NCI-H2107 treated with DMSO at 0.1 percent for 48 hours (cell line): ENCODE measurements at regions not wholly inside any gene's neighbourhood (a gene's known extent, or its start where the extent isn't known, plus 50 kb on each side); places are given as distances from the start of the nearest gene placed in this dataset.
A peak's percentile ranks its signal among the peaks of the same experiment; 100 is the strongest.

ENCODE experiments used
- DNase-seq: peaks from one replicate; lab custom pipeline; 2025; ENCODE audit not compliant: unreplicated experiment; lab: John Stamatoyannopoulos, UW

DNA sequence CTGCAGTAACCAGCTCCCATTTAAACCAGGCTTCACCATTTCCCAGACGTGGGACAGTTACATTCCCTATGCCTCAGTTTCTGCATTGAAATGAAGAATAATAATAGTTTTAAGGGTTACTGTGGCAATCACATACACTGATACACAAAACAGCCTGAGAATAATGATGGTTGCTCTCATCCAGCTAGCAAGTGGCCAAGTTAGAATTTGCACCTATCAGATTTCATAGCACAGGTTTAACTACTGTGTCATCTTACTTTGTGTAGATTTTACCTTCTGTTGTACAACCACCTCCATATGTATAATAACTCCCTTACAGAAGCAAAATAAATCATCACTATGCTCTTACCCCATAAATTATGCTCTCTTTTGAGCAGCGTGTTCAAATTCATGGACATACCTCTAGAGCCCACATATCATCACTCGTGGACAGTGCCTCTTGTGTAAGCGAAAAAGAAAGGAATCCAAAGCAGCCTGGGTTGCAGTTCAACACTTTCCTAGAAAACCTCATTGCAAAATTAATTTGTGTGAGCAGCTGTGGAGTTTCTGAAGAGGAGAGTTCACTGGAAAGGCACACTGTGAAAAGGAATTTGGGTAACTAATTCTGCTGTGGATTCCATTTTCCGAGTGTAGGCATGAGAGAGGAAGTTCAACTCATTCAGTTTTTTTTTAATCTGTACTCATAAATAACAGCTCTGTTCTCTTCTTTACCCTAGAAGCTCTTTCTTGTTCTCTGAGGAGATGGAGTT is 492.5 kb downstream of the ARL4A start:
- peak; percentile 17 for DNase-seq

DNA sequence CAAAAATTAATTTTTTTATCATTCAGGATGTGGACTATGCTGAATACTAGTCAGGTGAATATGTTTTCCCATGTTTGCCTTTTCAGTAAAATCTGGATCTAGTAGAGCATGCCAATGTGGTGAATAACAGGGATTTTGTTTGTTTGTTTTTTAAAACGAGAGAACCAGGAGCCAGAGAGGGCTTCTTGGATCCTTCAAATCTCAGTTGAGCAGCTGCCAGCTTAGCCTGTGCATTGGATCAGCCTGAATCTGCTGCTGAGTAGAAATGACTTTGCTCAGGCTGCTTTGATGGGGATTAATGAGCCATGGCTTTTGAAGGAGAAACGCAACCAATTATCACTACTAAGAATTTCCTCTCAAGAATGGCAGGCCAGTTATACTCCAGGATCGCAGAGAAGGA is 493.8 kb downstream of the ARL4A start:
- peak; percentile 41 for DNase-seq

DNA sequence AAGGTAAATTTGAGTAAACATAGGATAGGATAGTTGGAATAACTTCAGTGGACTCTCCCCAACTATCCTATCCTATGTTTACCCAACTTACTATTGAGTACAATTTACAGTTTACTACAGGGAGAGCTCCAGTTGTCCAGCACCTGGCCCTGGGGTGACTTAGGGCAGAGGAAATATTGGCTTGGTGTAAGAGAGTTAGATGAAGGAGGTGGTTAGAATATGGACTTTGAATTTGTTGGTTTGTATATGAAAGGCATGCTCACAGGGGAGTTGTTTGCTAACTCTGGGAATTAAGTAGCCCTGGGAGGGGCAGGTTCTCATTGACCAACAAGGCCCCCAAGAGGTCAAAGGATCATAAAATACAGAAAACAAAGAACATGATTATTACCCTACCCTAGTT is 497.7 kb downstream of the ARL4A start:
- no peak for DNase-seq

DNA sequence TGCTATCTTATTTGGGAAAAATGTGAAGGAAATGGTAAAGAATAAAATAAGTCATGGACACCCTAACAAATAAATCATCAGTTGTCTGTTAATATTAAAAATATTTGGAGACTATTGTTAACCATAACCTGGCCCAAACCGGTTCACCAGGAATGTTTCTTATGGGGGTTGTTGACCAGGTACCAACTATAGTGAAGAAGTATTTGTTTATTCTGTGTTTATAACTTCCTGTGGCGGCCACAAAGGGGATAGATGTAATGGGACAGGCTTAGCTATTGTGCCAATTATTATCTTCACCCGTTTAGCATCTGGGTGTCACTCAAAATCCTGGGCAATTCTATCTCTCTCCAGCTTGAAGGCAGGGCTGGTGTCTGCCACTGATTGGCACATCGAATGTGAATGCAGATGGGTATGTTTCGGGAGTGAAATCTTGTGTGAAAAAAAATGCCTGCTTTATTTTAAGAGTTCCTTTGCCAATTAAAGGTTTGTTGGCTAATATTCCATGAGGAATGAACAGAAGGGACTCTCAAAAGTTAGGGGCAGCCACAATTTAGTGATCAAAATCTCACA is 500.9 kb downstream of the ARL4A start:
- no peak for DNase-seq

DNA sequence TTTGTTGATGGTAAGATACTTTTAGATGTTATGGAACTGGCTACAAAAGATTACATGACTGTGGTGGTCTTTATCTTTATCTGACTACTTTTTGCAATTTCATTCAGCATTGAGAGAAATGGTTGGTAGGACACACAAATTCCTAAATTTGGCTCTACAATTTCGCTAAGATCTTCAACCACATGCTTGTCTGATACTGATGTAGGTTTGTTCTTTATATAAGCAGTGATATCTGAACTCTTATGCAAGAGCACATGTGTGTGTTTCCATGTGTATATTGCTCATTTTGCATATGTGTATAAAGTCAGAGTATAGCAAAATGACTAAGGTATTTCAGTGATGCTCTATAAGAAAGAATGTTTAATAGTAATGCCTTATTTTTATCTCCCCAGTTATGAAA is 501.5 kb downstream of the ARL4A start:
- DNase-seq: no peak

DNA sequence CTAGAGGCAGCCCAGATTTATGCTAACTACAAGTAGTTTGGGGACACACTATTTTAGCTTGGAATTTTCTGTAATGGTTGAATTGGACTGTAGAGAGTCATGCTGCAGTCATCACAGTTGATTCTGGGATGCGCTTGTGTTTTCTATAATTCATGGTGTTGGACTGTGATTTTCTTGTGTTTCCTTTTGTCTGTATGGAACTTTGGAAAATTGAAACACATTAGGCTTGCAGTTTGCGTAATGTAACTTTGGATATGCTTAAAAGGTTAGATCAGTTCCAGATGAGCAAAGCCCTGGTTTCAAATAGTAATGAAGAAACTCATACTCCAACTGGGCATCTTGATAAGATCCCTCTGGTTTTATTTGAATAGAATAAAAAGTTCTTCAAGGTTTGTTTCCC is 502.2 kb downstream of the ARL4A start:
- no peak for DNase-seq

DNA sequence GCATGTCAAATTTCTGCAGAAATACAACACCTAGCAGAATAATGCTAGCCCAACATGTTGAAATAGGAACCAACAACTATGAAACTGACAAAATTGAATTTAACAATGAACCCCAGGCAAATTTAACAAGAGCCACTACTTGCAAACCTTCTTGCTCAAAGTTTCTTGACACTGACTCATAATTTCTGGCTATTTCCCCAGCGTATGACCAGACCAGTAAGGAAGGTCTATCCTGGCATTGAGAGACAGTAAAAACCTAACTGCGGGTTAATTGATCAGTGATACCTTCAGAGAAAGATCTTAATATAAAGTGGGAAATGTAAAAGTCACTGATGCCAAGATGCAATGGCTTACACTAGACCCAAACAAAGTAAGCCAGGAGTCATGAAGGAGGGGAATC is 510.1 kb downstream of the ARL4A start:
- DNase-seq: no peak

DNA sequence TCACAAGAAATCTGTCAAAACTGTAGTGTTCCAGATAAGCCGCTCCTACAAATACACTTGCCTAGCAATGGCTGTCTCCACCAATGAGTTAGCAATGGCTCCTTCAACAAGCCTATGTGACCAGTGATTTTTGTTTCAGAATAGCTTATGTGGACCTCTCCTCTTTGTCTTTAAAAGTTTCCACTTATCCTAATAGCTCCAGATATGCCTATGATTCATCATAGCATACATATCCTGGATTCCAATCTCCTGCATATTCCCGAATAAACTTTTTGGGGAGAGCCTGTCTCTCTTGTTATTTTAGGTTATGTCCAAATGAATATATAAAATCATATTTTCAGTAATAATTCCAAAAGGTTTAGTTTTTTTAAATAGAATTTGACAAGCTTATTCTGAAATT is 510.6 kb downstream of the ARL4A start:
- no peak for DNase-seq

DNA sequence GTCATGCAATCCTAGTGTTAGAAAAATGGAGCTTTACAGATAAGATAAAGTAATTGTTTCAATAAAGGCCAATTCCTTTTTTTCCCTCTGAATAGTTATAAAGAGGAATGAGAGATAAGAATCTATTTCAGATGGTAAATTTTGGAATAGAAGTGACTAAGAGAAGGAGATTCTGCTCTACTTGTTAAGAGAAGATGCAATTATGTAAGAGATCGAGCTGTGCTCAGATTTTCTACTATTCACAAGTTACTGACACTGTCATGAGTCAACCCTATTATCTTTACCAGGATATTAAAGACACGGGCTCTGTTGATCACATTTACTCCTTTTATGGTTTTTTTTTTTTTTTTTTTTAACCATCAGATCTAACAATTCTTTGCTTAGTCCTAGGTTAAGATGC is 511.3 kb downstream of the ARL4A start:
- no peak for DNase-seq

DNA sequence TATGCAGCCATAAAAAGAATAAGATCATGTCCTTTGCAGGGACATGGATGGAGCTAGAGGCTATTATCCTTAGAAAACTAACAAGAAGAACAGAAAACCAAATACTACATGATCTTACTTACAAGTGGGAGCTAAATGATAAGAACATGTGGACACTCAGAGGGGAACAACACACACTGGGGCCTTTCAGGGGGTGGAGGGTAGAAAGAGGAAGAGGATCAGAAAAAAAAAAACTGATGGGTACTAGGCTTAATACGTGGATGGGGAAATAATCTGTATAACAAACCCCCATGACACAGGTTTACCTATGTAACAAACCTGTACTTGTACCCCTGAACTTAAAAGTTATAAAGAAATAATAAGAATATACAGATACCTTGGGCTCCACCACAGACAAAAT is 514.2 kb downstream of the ARL4A start:
- no peak for DNase-seq

DNA sequence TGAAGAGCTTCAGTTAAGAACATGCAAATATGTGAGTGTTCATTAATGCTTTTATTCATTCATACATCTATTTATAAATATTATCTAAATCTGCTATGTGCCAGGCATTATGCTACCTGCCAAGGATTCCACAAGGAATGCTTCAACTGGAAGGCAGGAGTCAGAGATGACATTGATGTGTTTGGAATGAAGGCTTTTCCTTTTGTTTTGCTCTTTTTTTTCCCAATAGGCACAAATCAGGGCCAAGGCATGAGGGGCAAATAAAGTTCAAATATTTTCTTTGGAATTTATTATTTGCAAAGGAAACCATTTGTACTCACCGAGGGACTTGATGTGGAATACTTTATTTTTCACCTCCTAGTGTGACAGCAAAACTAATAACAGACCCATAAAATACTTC is 530.3 kb downstream of the ARL4A start:
- DNase-seq: no peak

DNA sequence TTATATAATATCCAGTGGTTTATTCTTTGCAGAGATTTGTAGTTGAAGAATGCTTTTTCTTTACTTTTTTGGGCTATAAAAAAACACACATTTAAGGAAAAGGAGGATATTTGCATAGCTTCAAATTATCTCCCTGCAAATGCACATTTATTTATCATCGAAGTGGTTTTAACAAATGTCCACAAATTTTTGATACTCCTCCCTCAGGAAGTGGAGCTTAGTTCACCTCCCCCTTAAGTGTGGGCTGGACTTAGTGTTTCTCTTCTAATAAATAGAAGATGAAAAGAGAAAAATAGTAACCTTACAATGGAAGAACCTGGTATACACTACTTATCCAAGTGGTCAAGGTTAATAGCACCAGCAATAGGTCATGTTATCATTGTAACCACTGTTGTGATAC is 537.6 kb downstream of the ARL4A start:
- DNase-seq: no peak

DNA sequence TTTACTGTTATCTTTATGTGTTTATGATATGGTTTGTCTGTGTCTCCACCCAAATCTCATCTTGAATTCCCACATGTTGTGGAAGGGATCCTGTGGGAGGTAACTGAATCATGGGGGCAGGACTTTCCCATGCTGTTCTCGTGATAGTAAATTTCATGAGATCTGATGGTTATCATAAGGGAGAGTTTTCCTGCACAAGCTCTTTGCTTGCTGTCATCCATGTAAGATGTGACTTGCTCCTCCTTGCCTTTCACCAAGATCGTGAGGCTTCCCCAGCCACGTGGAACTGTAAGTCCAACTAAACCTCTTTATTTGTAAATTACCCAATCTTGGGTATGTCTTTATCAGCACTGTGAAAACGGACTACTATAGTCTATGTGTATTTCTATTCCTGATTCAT is 539.0 kb downstream of the ARL4A start:
- no peak for DNase-seq

DNA sequence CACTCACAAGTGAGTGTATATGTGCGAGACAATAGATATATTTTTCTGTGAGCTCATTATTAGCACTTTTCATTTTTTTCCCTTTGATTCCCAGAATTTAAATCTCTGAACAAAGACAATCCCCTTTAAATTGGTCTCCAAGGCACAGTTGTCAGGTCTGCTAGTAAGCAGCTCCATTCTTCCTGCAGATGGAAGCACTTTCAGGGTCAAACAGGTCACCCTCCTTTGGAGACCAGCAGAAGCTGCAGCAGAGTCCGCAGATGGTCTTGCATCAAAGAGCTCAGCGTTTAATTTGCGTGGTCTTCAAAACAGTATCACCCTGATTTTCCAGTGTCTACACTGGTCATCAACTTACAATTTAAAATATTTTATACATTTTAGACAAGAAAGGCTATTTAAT is 543.8 kb downstream of the ARL4A start:
- DNase-seq: no peak

DNA sequence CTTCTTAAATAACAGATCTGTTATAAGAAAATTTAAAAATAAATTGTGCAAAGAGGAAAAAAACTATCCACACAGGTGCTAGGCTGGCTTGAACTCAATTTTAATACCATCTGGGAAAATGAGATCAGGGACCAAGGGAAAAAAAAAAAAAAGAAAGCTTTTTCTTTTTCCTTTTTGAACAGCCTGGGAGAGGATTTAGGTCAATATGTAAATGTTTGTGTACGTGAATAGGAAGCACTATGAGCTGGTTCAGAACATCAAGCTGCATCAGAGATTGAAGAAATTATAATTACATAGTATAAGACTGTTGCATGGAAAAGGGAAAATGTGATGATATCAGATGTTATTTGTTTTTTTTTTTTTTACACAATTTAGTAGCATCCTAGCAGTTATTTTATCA is 548.0 kb downstream of the ARL4A start:
- no peak for DNase-seq

DNA sequence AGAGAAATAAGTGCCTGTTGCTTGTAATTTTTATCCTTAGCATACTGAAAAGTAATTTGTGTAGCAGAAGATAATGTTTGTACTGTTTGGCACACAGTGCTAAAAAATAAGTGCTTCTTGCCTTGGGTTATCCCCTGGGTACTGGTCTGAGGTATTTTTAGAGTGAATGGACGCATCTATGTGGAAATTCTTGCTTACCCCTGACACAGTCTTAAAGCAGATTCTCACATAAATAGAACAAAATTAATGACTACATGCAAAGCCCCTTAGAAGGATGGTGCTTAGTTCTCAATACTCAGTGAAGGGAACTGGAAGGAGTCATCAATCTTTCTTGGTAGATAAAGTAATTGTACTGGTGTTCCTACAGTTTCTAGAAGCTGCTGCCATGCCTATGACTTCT is 548.6 kb downstream of the ARL4A start:
- no peak for DNase-seq

DNA sequence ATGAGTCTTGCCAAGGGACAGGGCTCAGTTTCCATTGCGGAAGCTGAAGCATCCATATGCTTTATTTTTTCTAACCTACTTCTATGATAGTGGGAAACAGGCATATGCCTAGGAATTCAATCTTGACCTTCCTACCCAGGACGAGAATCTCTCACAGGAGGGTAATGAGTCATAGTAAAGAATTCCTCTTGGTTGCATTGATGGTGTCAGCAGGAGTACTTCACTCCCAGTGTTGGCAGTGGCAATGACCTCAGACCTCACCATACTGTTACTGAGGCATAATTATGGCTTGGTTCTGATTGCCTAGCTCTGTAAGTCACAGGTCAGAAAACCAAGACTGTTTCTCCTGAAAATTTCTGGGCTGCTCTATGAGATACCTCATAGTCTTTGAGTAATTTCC is 552.9 kb downstream of the ARL4A start:
- no peak for DNase-seq

DNA sequence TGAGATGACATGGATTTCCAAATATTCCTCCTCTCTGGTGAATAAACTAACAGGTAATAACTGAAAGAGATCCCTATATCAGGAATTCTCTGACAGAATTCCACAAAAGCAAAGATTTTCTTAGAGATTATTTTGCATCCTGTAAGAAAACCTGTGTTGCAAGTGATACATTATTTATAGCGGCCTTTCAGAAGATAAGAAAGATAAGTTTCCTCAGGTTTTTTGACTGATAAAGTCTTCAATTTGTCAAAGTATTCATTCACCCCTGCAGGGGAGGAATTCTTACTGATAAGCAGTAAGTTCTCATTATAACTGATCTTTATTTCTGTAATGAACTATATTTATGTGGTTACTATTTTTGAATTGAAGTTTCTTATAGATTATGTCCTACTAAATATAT is 554.0 kb downstream of the ARL4A start:
- no peak for DNase-seq

DNA sequence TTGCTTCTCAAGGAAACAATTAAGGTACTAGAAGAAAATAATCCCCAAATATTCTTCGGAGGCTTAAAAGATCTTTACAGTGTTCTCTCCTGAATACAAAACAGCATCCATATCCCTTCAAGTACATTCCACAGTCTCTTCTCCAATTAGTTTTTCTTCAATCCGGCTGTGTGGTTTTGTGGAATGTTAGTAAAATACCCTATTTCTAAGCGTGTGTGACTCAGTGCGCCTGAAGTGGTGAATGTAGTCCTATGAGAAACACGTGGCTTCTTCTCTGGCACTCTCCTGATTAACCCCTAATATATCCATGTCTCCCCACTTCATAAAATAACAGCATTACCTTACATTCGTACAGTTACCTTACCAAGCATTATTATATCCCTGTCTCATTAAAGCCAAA is 570.2 kb downstream of the ARL4A start:
- no peak for DNase-seq

DNA sequence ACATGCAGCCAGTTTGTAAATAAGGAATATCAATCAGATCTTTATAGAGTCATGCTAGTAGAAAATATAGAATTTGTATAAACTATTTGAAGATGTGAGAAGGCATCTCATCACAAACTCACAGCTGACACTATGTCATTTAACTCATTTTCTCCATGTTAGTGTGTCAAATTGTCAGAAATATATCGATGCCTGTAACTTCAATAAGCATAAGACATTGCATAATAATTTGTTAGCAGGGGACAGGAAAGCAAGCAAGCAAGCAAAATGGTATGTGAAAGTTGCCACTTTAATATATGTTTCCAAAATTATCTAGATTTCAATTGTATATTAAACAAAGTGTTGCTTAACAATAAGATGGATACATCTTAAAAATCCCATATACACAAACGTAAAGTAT is 571.0 kb downstream of the ARL4A start:
- DNase-seq: no peak

DNA sequence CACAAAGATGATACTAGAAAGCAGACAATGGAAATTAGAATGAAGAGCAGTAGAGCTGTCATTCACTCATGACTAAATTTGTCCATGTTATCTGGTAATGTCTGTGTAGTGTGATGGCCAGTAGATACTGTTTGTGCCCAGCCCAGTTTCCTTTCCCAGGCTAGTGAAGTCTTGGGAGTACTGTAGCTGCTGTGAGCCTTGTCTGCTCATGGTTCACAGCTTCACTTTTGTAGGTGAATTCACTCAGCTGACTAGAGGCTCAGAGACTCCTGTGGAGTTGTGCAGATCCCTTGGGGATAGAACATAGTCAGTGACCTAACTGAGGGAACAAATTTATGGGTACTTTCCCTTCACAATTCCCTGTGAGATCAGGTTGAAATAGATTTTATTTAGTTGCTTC is 572.5 kb downstream of the ARL4A start:
- no peak for DNase-seq

DNA sequence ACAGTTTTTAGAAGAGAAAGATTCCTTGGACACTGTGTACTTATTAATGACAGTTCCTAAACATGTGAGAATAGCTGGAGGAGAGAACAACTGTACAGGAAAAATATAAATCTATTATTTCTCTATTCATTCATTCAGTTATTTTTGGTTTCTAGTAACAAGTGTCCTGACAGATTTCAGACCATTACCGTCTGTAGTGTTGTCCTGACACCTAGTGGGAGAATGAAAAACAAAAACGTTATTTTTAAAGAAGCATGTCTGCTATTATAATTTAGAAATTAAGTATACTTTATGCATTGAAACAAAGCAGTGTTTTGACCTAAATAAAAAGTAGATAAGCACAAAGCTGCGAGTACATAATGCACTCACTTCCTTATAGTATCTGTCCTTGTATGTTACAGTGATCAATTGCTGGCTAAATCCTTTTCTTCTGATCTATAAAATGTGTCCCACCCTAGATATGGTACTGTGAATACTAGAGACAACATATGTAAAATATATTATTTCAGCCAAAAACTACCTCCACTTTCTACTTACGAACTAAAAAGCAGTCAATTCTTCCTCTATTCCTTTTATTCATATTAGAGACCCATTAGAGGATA is 575.6 kb downstream of the ARL4A start:
- peak; percentile 65 for DNase-seq

DNA sequence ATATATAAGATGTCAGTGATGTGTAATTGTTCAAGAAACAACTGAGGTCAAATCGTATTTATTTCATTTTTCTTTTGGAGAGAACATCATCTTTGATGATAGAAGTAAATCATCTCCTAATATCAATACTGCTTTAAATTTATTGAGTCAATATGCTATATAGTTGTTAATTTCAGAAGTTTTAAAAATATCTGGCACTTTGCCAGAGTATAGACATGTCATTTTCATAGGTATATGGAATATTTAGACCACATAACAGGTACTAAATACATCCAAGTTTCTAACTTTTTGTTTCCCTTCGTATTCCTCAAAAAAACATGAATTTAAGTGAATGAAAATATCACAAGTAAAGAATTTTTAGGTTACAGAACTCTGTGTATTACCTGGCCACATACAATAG is 577.8 kb downstream of the ARL4A start:
- DNase-seq: no peak
